ENCODE measurements at regions not wholly inside any gene's neighbourhood (a gene's known extent, or its start where the extent isn't known, plus 50 kb on each side); places are given as distances from the start of the nearest gene placed in this dataset.
"Not testable (repeated sequence)": the region's sequence is repeated elsewhere in the genome, so short reads cannot be mapped to it uniquely, and the experiment has no call there.

GRCh38 chr6:106884576-106884975 is 90.0 kb downstream of the CD24 start:
- no peak for DNase-seq (ENCODE audit: low read depth in 2 of 2)

- DNase-seq (ENCODE audit: low read depth in 2 of 2): no peak
These were observed 90.7 kb downstream of the CD24 start for GRCh38 chr6:106883808-106884262.

- DNase-seq (ENCODE audit: low read depth in 2 of 2): no peak
These were observed 91.7 kb downstream of the CD24 start for GRCh38 chr6:106882601-106883518.

- DNase-seq (ENCODE audit: low read depth in 2 of 2): no peak
These were observed 92.4 kb downstream of the CD24 start for GRCh38 chr6:106882138-106882537.

- DNase-seq (ENCODE audit: low read depth in 2 of 2): no peak
These were observed 93.6 kb downstream of the CD24 start for GRCh38 chr6:106880952-106881351.

- no peak for DNase-seq (ENCODE audit: low read depth in 2 of 2)
These were observed 98.7 kb downstream of the CD24 start for GRCh38 chr6:106875782-106876321.

- no peak for DNase-seq (ENCODE audit: low read depth in 2 of 2)
These were observed 100.0 kb downstream of the CD24 start for GRCh38 chr6:106874481-106874880.

GRCh38 chr6:106872049-106872448 is 102.5 kb downstream of the CD24 start:
- no peak for DNase-seq (ENCODE audit: low read depth in 2 of 2)

- DNase-seq (ENCODE audit: low read depth in 2 of 2): no peak
These were observed 103.5 kb downstream of the CD24 start for GRCh38 chr6:106870824-106871717.

GRCh38 chr6:106870069-106870468 is 104.5 kb downstream of the CD24 start:
- no peak for DNase-seq (ENCODE audit: low read depth in 2 of 2)

- no peak for DNase-seq (ENCODE audit: low read depth in 2 of 2)
These were observed 105.3 kb downstream of the CD24 start for GRCh38 chr6:106869203-106869602.

GRCh38 chr6:106866875-106867658 is 107.5 kb downstream of the CD24 start:
- no peak for DNase-seq (ENCODE audit: low read depth in 2 of 2)

GRCh38 chr6:106862858-106863257 is 111.7 kb downstream of the CD24 start:
- no peak for DNase-seq (ENCODE audit: low read depth in 2 of 2)

GRCh38 chr6:106860940-106861339 is 113.6 kb downstream of the CD24 start:
- no peak for DNase-seq (ENCODE audit: low read depth in 2 of 2)

GRCh38 chr6:106858653-106859092 is 115.9 kb downstream of the CD24 start:
- no peak for DNase-seq (ENCODE audit: low read depth in 2 of 2)

GRCh38 chr6:106857771-106858652 is 116.5 kb downstream of the CD24 start:
- no peak for DNase-seq (ENCODE audit: low read depth in 2 of 2)

GRCh38 chr6:106857310-106857709 is 117.2 kb downstream of the CD24 start:
- DNase-seq (ENCODE audit: low read depth in 2 of 2): not testable (repeated sequence)

GRCh38 chr6:106856227-106856874 is 118.2 kb downstream of the CD24 start:
- no peak for DNase-seq (ENCODE audit: low read depth in 2 of 2)

GRCh38 chr6:106855117-106855516 is 119.4 kb downstream of the CD24 start:
- no peak for DNase-seq (ENCODE audit: low read depth in 2 of 2)
